H1 (cell line): ENCODE measurements at regions not wholly inside any gene's neighbourhood (a gene's known extent, or its start where the extent isn't known, plus 50 kb on each side); places are given as distances from the start of the nearest gene placed in this dataset.

ENCODE experiments used
- CHD7 ChIP-seq: fragments of 300-600 bp; sonication (generic); IDR thresholded peaks from 2 replicates; pipeline ENCODE4 v1.7.1; 2012; ENCODE audit warnings: low read length, moderate library complexity, mild to moderate bottlenecking, inconsistent platforms; ENCODE audit not compliant: insufficient replicate concordance
- KDM5A ChIP-seq: fragments of 200-600 bp; IDR thresholded peaks from 2 replicates; pipeline ENCODE4 v1.7.1; 2012; ENCODE audit warnings: mild to moderate bottlenecking, low read length, inconsistent platforms, mixed read lengths
- POLR2AphosphoS5 ChIP-seq: IDR thresholded peaks from 2 replicates; pipeline ENCODE4 v1.6.1; 2011; ENCODE audit warnings: low read depth, low read length
- RNF2 ChIP-seq: fragments of 200-900, 300-1000 bp; sonication (generic); IDR thresholded peaks from 2 replicates; pipeline ENCODE4 v1.7.1; 2016; ENCODE audit warnings: borderline replicate concordance, low read depth, mild to moderate bottlenecking, antibody characterized with exemption, low read length; ENCODE audit not compliant: poor library complexity, severe bottlenecking; ENCODE audit errors: missing control alignments
- RXRA ChIP-seq: IDR thresholded peaks from 2 replicates; pipeline ENCODE4 v1.6.1; 2011; ENCODE audit warnings: low read depth, mild to moderate bottlenecking, low read length, moderate library complexity; ENCODE audit not compliant: insufficient read depth
- SP1 ChIP-seq: IDR thresholded peaks from 2 replicates; pipeline ENCODE4 v1.6.1; 2011; ENCODE audit warnings: low read depth, low read length
- TCF12 ChIP-seq: IDR thresholded peaks from 2 replicates; pipeline ENCODE4 v1.6.1; 2011; ENCODE audit warnings: low read depth, mild to moderate bottlenecking, low read length

GRCh38 chr11:97989121-97989520 lies 1031.6 kb upstream of the CNTN5 start (continued):
- TF ChIP-seq CHD7 (no peak), SP1 (no peak), RNF2 (no peak), POLR2AphosphoS5 (no peak), TCF12 (no peak), RXRA (no peak), KDM5A (no peak)
